Spleen (tissue), 7 donors: ENCODE measurements at regions not wholly inside any gene's neighbourhood (a gene's known extent, or its start where the extent isn't known, plus 50 kb on each side); places are given as distances from the start of the nearest gene placed in this dataset.

ENCODE experiments used
- CTCF ChIP-seq, 11 experiments: fragments of 200-600 bp in 7 of 11; fragments of 450-650 bp in 4 of 11; sonication (generic) in 4 of 11; IDR thresholded peaks in 8 of 11; conservative IDR thresholded peaks in 3 of 11; 1 replicate in 7 of 11; 2 replicates in 4 of 11; pipeline versions ENCODE4 v1.4.0 to v1.8.0; 2016 to 2021; ENCODE audit warnings: antibody characterized with exemption in 11 of 11, inconsistent platforms in 4 of 11, mild to moderate bottlenecking in 1 of 11
- POLR2A ChIP-seq, 3 donors: fragments of 450-650 bp; IDR thresholded peaks; one replicate each; pipeline ENCODE4 v1.5.1; 2017; ENCODE audit warnings: antibody characterized with exemption in 3 of 3, mild to moderate bottlenecking in 1 of 3
- POLR2AphosphoS5 ChIP-seq, 3 donors: sonication (generic); formaldehyde crosslinking; IDR thresholded peaks; one replicate each; pipeline ENCODE4 v1.5.1; 2017; ENCODE audit warnings: antibody characterized with exemption in 3 of 3
- donor health status: DM: no; HTN: no; CAD: no; lungs with moderate emphysema.
- donor health status: DM: no; HTN: no; CAD: no.
- donor health status: DM: no; HTN: no; CAD: no.

DNA sequence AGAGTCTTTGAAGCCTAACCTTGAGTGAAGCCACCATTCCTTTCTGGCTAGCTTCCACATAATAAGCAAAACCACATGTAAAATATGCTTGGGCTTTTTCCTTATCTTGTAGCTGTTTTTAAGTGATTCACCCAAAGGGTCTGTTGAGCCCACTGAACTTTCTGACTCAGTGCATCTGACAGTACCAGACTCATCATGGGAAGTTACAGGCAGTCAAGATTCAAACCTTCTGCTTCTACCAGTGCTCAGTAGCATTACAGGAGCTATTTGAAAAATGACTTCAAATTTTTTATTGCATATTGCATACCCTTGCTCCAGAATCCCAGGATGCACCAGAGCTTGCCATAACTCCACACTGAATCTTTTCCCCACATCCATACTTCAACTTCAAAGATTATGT, 87.5 kb upstream of the PTPRD start:
- TF ChIP-seq POLR2A (IDR thresholded peaks at IDR 0.05) (no peak), CTCF (IDR thresholded peaks at IDR 0.05 in 8 of 11, conservative IDR thresholded peaks at IDR 0.05 in 3 of 11) (no peak), POLR2AphosphoS5 (IDR thresholded peaks at IDR 0.05) (no peak)
